H1 (cell line): ENCODE measurements at regions not wholly inside any gene's neighbourhood (a gene's known extent, or its start where the extent isn't known, plus 50 kb on each side); places are given as distances from the start of the nearest gene placed in this dataset.

Source experiments
- CBX5 ChIP-seq: fragments of 300-800, 300-1000 bp; sonication (generic); IDR thresholded peaks from 2 replicates; pipeline ENCODE4 v1.7.1; 2016; ENCODE audit warnings: antibody characterized with exemption, low read length, low read depth
- CBX8 ChIP-seq: fragments of 300-800, 300-1000 bp; sonication (generic); IDR thresholded peaks from 2 replicates; pipeline ENCODE4 v1.7.1; 2016; ENCODE audit warnings: low read depth, low read length, borderline replicate concordance
- CHD1 ChIP-seq: IDR thresholded peaks from 2 replicates; pipeline ENCODE4 v1.6.1; 2012; ENCODE audit warnings: low read depth, low read length, improper control_type of control experiment

DNA sequence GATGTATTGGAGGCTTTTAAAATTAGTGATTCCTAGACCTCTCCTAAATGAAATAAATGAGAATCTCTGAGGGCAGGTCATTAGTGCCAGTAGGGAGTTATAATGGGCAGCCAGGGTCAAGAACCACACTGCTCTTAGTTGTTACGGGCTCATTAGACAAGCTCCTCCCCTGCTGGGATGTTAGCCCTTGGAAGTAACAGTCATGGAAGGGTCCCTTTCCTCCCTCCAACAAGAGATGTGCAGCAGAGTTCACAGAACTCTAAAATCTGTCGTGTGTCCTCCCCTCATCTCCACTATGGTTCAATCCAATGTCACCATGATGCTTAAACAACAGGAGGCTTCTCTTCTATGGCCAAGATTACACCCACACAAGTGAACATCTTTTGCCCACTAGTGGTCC lies 419.5 kb downstream of the INSC start (continued):
- TF ChIP-seq CBX5 (no peak), CHD1 (no peak), CBX8 (no peak)
